SU-DHL-6 (cell line): ENCODE measurements at regions not wholly inside any gene's neighbourhood (a gene's known extent, or its start where the extent isn't known, plus 50 kb on each side); places are given as distances from the start of the nearest gene placed in this dataset.

ENCODE experiments used
- H2AFZ ChIP-seq: fragments of 200-600 bp; sonication (generic); 2 replicates; pipeline ENCODE4 v1.6.1; 2014; ENCODE audit warnings: low read depth, mild to moderate bottlenecking, moderate library complexity, mixed read lengths, antibody characterized with exemption, low read length; ENCODE audit not compliant: severe bottlenecking
- H3F3A ChIP-seq: fragments of 200-600 bp; shearing (Covaris generic); 2 replicates; pipeline ENCODE4 v1.6.0; 2016; ENCODE audit warnings: antibody characterized with exemption, mild to moderate bottlenecking; ENCODE audit not compliant: insufficient read depth
- H3K27ac ChIP-seq: fragments of 200-600 bp; sonication (generic); 2 replicates; pipeline ENCODE4 v1.5.1; 2016; ENCODE audit warnings: low read depth, mild to moderate bottlenecking, low read length, moderate library complexity, mixed read lengths
- H3K27me3 ChIP-seq: fragments of 200-600 bp; sonication (generic), shearing (Covaris generic); 2 replicates; pipeline ENCODE4 v1.6.0; 2014; ENCODE audit warnings: mild to moderate bottlenecking, low read length
- H3K36me3 ChIP-seq: fragments of 200-600 bp; sonication (generic); 2 replicates; pipeline ENCODE4 v1.6.1; 2014; ENCODE audit warnings: mild to moderate bottlenecking, low read length, mixed read lengths
- H3K4me2 ChIP-seq: fragments of 300-600, 200-600 bp; shearing (Covaris generic), sonication (generic); 2 replicates; pipeline ENCODE4 v1.6.0; 2014; ENCODE audit warnings: low read length, low read depth, mild to moderate bottlenecking; ENCODE audit not compliant: poor library complexity, severe bottlenecking
- H3K4me3 ChIP-seq: fragments of 200-600 bp; sonication (generic); 2 replicates; pipeline ENCODE4 v1.5.1; 2014; ENCODE audit warnings: antibody characterized with exemption, low read length, mild to moderate bottlenecking, mixed read lengths; ENCODE audit not compliant: insufficient read depth, poor library complexity, severe bottlenecking
- H3K79me2 ChIP-seq: fragments of 200-600 bp; sonication (generic); 2 replicates; pipeline ENCODE4 v1.6.1; 2014; ENCODE audit warnings: mild to moderate bottlenecking, low read length, moderate library complexity; ENCODE audit not compliant: insufficient read depth
- H3K9ac ChIP-seq: fragments of 200-600 bp; sonication (generic); 2 replicates; pipeline ENCODE4 v1.7.0; 2014; ENCODE audit warnings: mild to moderate bottlenecking, low read length
- H3K9me2 ChIP-seq: fragments of 200-600 bp; sonication (generic); replicated peaks from 2 replicates; pipeline ENCODE4 v1.6.1; 2014; ENCODE audit warnings: low read length; ENCODE audit not compliant: insufficient read depth
- H3K9me3 ChIP-seq: fragments of 200-600 bp; sonication (generic); 2 replicates; pipeline ENCODE4 v1.6.1; 2014; ENCODE audit warnings: low read length, mixed read lengths; ENCODE audit not compliant: insufficient read depth
- H4K20me1 ChIP-seq: fragments of 200-600 bp; sonication (generic); 2 replicates; pipeline ENCODE4 v1.6.1; 2014; ENCODE audit warnings: low read depth, mild to moderate bottlenecking, antibody characterized with exemption, low read length, moderate library complexity, mixed read lengths
- CTCF ChIP-seq: fragments of 200-600 bp; sonication (generic); IDR thresholded peaks from one replicate; pipeline ENCODE4 v1.5.1; 2017; ENCODE audit warnings: antibody characterized with exemption, mild to moderate bottlenecking, low read length, moderate library complexity; ENCODE audit not compliant: insufficient read depth, poor library complexity, severe bottlenecking
- EZH2phosphoT487 ChIP-seq: fragments of 200-600 bp; sonication (generic), shearing (Covaris generic); conservative IDR thresholded peaks from 2 replicates; pipeline ENCODE4 v1.6.1; 2018; ENCODE audit warnings: mild to moderate bottlenecking, antibody characterized with exemption, low read length, moderate library complexity, mixed read lengths

GRCh38 chr4:59517007-59517406 lies 1683.1 kb upstream of the ADGRL3 start:
- Histone ChIP-seq H3K9me2 (no peaks in the 10 kb centered on the region), H2AFZ (no peak overlapping the region), H4K20me1 (no peaks in the 10 kb centered on the region), H3F3A (no peaks in the 10 kb centered on the region), H3K4me2 (no peak overlapping the region), H3K27me3 (no peaks in the 10 kb centered on the region), H3K9me3 (no peaks in the 10 kb centered on the region), H3K4me3 (no peak overlapping the region), H3K9ac (no peak overlapping the region), H3K79me2 (no peaks in the 10 kb centered on the region), H3K36me3 (no peaks in the 10 kb centered on the region), H3K27ac (no peak overlapping the region)
- TF ChIP-seq EZH2phosphoT487 (no peak), CTCF (no peak)

GRCh38 chr4:59518005-59518823 lies 1681.9 kb upstream of the ADGRL3 start:
- Histone ChIP-seq H4K20me1 (no peaks in the 10 kb centered on the region), H3K4me3 (no peak overlapping the region), H3K36me3 (no peaks in the 10 kb centered on the region), H3K27me3 (no peaks in the 10 kb centered on the region), H2AFZ (no peak overlapping the region), H3K4me2 (no peak overlapping the region), H3K9ac (no peak overlapping the region), H3K79me2 (no peaks in the 10 kb centered on the region), H3K9me2 (no peaks in the 10 kb centered on the region), H3K27ac (no peak overlapping the region), H3K9me3 (no peaks in the 10 kb centered on the region), H3F3A (no peaks in the 10 kb centered on the region)
- TF ChIP-seq CTCF (no peak), EZH2phosphoT487 (no peak)

- Histone ChIP-seq H3K9ac (no peak overlapping the region), H3K9me3 (no peaks in the 10 kb centered on the region), H3K36me3 (no peaks in the 10 kb centered on the region), H3K4me3 (no peak overlapping the region), H2AFZ (no peak overlapping the region), H3K79me2 (no peaks in the 10 kb centered on the region), H4K20me1 (no peaks in the 10 kb centered on the region), H3K9me2 (no peaks in the 10 kb centered on the region), H3K27me3 (no peaks in the 10 kb centered on the region), H3K27ac (no peak overlapping the region), H3F3A (no peaks in the 10 kb centered on the region), H3K4me2 (no peak overlapping the region)
- no peak for TF ChIP-seq EZH2phosphoT487
- TF ChIP-seq CTCF: no peak
Measured at GRCh38 chr4:59525885-59526284, 1674.2 kb upstream of the ADGRL3 start.
